AG04450 (cell line): ENCODE measurements at regions not wholly inside any gene's neighbourhood (a gene's known extent, or its start where the extent isn't known, plus 50 kb on each side); places are given as distances from the start of the nearest gene placed in this dataset.

Experiments
- CTCF ChIA-PET: fragments of 300-600, 350-600 bp; formaldehyde crosslinking; extraction: SDS; loops from one replicate; lab custom pipeline; 2022; ENCODE audit warnings: antibody characterized with exemption, inconsistent platforms; lab: Charles Lee
- POLR2A ChIA-PET: fragments of 350-600 bp; formaldehyde crosslinking; extraction: SDS; loops from one replicate; lab custom pipeline; 2021; ENCODE audit warnings: antibody characterized with exemption, inconsistent platforms; lab: Yijun Ruan, JAX
- DNase-seq: peaks from one replicate; pipeline ENCODE4 v3.0.0-alpha.2; 2011; ENCODE audit warnings: low read depth, low spot score
- H3K27ac ChIP-seq: one replicate; pipeline ENCODE4 v1.5.1; 2012; ENCODE audit warnings: low read depth, low read length, control low read depth
- H3K27me3 ChIP-seq: one replicate; pipeline ENCODE4 v1.6.0; 2012; ENCODE audit warnings: low read length; ENCODE audit not compliant: control insufficient read depth, insufficient read depth
- H3K4me3 ChIP-seq: 2 replicates; pipeline ENCODE4 v1.5.1; 2011; ENCODE audit warnings: mild to moderate bottlenecking, low read depth, low read length, control low read depth
- H3K9me3 ChIP-seq: 2 replicates; pipeline ENCODE4 v1.5.1; 2012; ENCODE audit warnings: low read length; ENCODE audit not compliant: control insufficient read depth, insufficient read depth
- CTCF ChIP-seq: IDR thresholded peaks from 2 replicates; pipeline ENCODE4 v1.5.1; 2011; ENCODE audit warnings: low read depth, low read length, control low read depth, inconsistent platforms

- Histone ChIP-seq H3K9me3 (no peaks in the 10 kb centered on the region), H3K4me3 (no peak overlapping the region), H3K27ac (no peak overlapping the region), H3K27me3 (no peaks in the 10 kb centered on the region)
- DNase-seq: no peak
- CTCF ChIA-PET: no interaction called here
- POLR2A ChIA-PET: no interaction called here
- TF ChIP-seq CTCF: no peak
Measured at GRCh38 chr19:34824686-34825085, 51.7 kb upstream of the ZNF599 start.
